Endothelial cell of umbilical vein (primary cell): ENCODE measurements at regions not wholly inside any gene's neighbourhood (a gene's known extent, or its start where the extent isn't known, plus 50 kb on each side); places are given as distances from the start of the nearest gene placed in this dataset.

Experiments used
- CTCF ChIP-seq, 2 donors: IDR thresholded peaks; 1 replicate in 1 of 2; 2 replicates in 1 of 2; pipeline ENCODE4 v1.5.1; 2011; ENCODE audit warnings: low read length in 2 of 2, mild to moderate bottlenecking in 2 of 2, moderate library complexity in 2 of 2, control low read depth in 1 of 2, inconsistent platforms in 1 of 2, low read depth in 1 of 2; ENCODE audit not compliant: insufficient read depth in 1 of 2; ENCODE audit errors: extremely low read depth in 1 of 2
- FOS ChIP-seq: IDR thresholded peaks from 2 replicates; pipeline ENCODE4 v1.6.1; 2011; ENCODE audit warnings: mild to moderate bottlenecking, low read length, moderate library complexity, borderline replicate concordance; ENCODE audit not compliant: insufficient read depth
- GATA2 ChIP-seq: IDR thresholded peaks from 2 replicates; pipeline ENCODE4 v1.7.0; 2011; ENCODE audit warnings: low read depth, mild to moderate bottlenecking, moderate library complexity, mixed read lengths, low read length; ENCODE audit not compliant: insufficient read length, insufficient read depth
- POLR2A ChIP-seq: IDR thresholded peaks from 2 replicates; pipeline ENCODE4 v1.6.1; 2012; ENCODE audit warnings: low read depth, mild to moderate bottlenecking, control low read depth, low read length
- POLR2AphosphoS5 ChIP-seq: IDR thresholded peaks from 2 replicates; pipeline ENCODE4 v1.6.1; 2012; ENCODE audit warnings: low read depth, mild to moderate bottlenecking, control low read depth, low read length, moderate library complexity; ENCODE audit not compliant: insufficient read depth

GRCh38 chr12:62113366-62114011 lies 146.7 kb upstream of the USP15 start:
- no peak for TF ChIP-seq CTCF (IDR thresholded peaks at IDR 0.05; ENCODE audit: extremely low read depth in 1 of 2, insufficient read depth in 1 of 2, low read depth in 1 of 2, low read length in 2 of 2)
- no peak for TF ChIP-seq GATA2
- no peak for TF ChIP-seq POLR2AphosphoS5
- TF ChIP-seq FOS, result no peak
- no peak for TF ChIP-seq POLR2A
